Jurkat, Clone E6-1 (cell line): ENCODE measurements at regions not wholly inside any gene's neighbourhood (a gene's known extent, or its start where the extent isn't known, plus 50 kb on each side); places are given as distances from the start of the nearest gene placed in this dataset.
"Not testable (repeated sequence)": the region's sequence is repeated elsewhere in the genome, so short reads cannot be mapped to it uniquely, and the experiment has no call there.

Experiments
- DNase-seq: peaks from one replicate; pipeline ENCODE4 v3.0.0-alpha.2; 2011; ENCODE audit warnings: low read depth, low spot score
- H3K4me3 ChIP-seq: 2 replicates; pipeline ENCODE4 v1.5.1; 2011; ENCODE audit warnings: mild to moderate bottlenecking, low read length, control low read depth, moderate library complexity

DNA sequence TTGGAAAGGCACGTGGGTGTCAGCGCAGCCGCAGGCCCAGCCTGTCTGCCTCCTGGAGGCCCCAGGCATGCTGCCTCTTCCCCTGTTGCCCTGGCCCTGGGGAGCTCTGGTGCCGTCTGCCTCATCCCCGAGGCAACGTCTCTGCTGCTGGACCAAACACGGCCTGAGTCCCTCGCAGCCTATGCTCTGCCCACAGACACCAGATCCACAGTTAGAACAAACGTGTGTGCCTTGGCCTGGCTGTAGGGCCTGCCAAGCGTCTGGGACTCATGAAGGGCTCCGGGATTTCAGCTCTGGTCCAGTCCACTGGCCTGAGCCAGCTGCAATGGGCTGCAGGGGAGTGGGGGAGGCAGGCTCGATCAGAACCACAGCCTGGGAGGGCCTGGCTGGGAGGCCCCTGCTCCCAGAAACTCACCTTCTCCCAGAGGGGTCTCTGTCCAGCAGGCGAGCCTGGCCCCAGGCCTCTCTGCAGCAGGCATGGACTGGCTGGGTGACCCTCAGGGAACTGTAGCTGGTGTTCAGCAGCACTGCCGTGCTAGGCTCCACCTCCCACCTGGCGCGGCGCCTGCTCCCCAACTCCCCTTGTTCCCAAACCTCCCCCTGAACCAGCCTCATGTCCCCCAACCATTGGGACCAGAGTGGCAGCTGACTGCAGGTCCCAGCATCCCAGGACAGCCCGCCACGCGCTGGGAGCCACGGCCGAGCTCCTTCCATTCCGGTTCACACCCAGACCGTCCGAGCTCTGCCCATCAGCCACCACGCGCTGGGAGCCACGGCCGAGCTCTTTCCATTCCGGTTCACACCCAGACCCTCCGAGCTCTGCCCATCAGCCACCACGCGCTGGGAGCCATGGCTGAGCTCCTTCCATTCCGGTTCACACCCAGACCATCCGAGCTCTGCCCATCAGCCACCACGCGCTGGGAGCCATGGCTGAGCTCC lies 197.0 kb downstream of the DLL1 start:
- no peak for DNase-seq
- H3K4me3 ChIP-seq = no peak overlapping the region

DNA sequence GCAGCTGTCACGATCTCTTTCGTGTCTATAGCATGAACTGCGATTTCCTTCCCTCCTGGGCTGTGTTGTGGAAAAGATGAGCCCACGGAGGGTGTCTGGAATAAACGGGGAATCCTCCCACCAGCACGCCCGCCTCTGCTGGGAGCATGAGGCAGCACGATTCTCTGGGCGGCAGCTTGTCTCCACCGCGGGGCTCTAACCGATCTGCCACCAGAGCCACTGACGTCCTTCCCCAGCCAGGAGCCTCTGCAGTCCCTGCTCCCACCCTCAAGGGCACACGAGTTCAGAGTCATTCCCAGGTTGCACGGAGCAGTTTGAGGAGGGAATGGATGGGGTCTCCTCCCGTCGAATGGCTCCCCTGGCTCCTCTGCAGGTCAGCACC lies 197.6 kb downstream of the DLL1 start:
- no peak for DNase-seq

DNA sequence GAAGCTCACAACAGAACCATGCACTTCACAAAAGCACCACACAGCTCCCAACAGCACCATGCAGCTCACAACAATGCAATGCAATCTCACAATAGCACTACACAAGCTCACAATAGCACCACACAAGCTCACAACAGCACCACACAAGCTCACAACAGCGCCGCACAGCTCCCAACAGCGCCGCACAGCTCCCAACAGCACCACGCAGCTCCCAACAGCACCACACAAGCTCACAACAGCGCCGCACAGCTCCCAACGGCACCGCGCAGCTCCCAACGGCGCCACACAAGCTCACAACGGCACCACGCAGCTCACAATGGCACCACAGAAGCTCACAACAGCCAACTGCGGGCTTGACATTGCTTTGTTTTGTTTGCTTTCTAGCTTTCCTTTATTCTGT lies 198.1 kb downstream of the DLL1 start:
- no peak for DNase-seq

More for the DNA sequence above, 197.6 kb downstream of the DLL1 start:
- H3K4me3 ChIP-seq = no peak overlapping the region

DNA sequence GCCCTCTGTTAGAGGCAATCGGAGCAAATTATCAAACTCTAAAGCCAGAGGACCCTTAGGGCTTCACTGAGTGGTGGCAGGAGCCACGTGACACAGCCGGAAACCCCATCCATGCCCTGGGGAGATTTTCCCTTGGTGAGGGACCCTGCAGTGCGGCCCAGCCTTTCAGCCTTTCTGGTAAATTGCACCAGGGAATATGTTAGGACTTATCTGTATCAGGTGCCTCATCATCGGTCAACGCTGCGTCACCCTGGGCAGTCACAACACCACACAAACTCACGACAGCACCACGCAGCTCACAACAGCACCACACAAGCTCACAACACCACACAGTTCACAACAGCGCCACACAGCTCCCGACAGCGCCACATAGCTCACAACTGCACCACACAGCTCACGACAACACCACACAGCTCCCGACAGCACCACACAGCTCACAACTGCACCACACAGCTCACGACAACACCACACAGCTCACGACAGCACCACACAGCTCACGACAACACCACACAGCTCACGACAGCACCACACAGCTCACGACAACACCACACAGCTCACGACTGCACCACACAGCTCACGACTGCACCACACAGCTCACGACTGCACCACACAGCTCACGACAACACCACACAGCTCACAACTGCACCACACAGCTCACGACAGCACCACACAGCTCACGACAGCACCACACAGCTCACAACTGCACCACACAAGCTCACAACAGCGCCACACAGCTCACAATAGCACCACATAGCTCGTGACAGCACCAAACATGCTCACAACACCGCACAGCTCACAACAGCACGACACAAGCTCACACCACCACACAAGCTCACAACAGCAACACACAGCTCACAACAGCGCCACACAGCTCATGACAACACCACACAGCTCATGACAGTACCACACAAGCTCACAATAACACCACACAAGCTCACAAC lies 199.0 kb downstream of the DLL1 start:
- DNase-seq = no peak
- H3K4me3 ChIP-seq = no peak overlapping the region

More for the DNA sequence above, 198.1 kb downstream of the DLL1 start:
- H3K4me3 ChIP-seq = no peak overlapping the region

DNA sequence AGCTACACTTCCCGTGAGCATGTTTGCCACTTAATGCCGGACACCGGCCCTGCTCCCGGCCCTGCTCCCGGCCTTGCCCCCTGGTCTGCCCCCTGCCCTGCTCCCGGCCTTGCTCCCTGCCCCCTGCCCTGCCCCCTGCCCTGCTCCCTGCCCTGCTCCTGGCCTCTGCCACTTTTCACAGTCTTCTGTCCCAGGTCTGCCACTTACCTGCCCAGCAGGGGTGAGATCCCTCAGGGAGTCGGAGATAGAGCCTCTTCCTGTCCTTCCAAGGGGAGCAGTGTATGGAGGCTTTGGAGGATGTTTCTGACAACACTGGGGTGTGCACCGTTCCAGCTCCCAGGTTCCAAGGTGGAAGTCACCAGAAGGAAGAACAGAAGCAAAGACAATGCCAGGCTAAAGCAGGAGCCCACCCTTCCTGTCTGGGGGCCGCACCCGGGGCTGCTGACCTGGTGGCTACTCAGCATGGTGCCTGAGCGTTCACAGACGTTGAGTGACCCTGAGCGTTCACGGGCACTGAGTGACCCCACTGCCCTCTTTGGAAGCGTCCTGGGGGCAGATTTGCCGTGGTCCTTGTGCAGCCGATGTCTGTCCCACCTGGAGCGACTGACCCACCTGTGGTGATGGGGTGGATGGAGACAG lies 199.8 kb downstream of the DLL1 start:
- H3K4me3 ChIP-seq = no peak overlapping the region
- DNase-seq = no peak

DNA sequence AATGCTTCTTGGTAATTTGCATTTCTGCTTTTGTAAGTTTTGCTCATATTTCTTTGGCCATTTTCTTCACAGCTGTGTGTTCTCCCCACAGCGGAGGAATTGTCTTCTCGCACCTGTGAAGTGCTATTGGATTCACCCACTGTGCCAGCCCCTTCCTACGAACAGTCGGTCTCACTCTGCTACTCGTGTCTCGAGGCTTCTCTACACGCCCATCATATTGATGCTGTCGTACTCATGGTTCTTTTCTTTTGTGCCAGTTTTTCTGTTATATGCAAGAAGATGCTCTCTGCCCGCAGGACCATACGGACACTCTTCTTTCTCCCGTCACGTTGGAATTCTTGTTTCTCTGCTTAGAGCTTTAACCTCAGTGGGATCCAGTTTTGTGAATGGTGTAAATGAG lies 200.3 kb downstream of the DLL1 start:
- no peak for DNase-seq
- H3K4me3 ChIP-seq = no peak overlapping the region

DNA sequence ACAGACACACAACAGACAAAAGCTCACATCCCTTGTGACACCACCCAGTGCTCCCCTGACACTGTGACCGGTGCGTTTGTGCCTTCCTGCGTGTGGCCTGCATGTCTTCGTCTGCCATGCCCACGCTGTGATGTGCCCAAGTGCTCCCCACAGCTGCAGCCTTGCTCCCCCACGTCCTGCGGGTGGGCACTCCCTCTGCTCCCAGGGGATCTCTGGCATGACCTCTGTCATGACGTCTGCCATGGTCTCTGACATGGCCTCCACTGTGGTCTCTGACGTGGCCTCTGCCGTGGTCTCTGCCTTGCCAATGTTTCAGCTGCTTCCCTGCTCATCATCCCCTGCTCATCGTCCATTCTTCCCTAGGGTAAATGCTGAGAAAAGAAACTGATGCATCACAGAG lies 200.9 kb downstream of the DLL1 start:
- no peak overlapping the region for H3K4me3 ChIP-seq

DNA sequence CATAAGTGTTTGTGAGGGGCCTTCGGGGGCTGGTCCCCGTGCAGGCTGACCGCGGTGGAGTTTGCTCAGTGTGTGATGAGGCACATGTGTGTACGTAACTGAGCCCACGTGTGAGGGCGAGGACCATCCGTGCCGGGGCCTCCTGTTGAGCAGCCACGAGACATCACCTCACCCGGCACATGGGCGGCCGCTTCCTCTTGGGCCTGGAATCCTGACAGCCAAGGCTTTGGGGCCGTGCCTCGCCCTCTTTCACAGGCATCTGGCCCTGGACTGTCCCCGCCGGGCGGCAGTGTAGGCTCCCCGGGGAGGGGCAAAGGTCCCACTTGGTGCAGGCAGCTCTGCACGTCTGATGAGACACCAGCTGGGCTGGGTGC lies 202.3 kb downstream of the DLL1 start:
- no peak for DNase-seq
- H3K4me3 ChIP-seq = peak overlapping the region; percentile 51

More for the DNA sequence above, 200.9 kb downstream of the DLL1 start:
- DNase-seq = no peak

DNA sequence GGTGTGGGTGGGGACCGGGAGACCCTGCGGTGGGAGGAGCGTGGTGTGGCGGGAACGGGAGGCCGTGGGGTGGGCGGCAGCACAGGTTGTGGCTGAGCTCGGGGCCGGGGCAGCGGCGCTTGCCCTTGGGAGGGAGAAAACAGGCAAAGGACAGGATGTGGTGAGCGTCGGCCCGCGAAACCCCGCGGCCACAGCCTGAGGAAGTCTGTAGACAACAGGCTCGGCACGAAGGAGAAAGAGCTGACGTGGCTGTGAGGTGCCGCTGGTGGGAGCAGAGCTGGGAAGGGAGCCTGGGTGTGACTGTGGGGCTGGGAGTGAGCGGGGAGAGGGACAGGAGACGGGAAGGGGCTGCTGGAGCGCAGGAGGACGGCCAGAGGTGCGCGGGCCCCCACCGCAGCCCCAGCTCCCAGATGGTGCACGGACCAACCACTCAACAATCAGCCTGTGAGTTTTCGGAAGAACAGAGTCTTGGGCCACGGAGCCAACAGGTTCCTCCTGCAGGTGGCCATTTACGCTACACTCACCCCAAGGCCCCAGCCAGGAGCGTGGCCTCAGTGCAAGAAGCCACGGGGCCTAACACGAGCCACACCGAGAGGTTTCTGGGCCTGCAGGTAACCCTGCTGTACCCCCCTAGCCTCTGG lies 202.8 kb downstream of the DLL1 start:
- peak overlapping the region; percentile 51 for H3K4me3 ChIP-seq
- peak; percentile 34 for DNase-seq

DNA sequence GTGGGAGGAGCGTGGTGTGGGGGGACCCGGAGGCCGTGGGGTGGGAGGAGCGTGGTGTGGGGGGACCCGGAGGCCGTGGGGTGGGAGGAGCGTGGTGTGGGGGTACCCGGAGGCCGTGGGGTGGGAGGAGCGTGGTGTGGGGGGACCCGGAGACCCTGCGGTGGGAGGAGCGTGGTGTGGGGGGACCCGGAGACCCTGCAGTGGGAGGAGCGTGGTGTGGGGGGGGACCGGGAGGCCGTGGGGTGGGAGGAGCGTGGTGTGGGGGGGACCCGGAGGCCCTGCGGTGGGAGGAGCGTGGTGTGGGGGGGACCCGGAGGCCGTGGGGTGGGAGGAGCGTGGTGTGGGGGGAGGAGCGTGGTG lies 203.5 kb downstream of the DLL1 start:
- not testable (repeated sequence) for H3K4me3 ChIP-seq, DNase-seq

DNA sequence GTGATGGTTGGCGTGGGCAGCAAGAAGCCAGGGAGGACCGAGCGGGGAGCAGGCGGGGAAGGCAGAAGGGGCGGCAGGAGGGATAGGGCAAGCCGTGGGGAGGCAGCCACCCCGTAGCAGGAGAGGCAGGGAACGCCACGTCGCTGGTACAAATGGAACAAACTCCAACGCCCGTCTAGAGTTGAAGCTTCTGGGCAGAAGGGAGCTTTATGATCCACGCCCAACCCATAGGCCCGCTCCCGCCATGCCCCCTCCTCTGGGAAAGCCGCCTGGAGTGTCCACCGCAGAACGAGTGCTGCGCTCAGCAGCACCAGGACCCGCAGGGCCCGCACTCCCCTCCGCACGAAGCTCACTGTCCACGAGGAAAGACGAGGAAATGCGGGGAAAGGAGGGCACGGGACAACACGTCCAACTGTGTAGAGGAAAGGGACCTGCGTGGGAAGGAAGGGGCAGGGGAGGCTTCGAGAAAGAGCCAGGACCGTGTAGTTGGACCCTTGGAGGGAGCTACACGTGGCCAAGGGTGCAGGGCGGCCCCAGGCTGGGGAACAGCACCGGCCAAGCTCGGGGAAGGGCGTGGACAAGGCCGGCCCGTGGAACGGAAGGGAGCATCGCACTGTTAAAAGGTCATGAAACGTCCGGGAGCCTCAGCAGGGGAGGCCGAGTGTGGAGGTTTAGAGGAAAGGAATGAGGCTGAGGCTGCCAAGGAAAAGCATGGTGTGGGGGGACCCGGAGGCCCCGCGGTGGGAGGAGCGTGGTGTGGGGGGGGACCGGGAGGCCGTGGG lies 204.0 kb downstream of the DLL1 start:
- no peak overlapping the region for H3K4me3 ChIP-seq
- no peak for DNase-seq

DNA sequence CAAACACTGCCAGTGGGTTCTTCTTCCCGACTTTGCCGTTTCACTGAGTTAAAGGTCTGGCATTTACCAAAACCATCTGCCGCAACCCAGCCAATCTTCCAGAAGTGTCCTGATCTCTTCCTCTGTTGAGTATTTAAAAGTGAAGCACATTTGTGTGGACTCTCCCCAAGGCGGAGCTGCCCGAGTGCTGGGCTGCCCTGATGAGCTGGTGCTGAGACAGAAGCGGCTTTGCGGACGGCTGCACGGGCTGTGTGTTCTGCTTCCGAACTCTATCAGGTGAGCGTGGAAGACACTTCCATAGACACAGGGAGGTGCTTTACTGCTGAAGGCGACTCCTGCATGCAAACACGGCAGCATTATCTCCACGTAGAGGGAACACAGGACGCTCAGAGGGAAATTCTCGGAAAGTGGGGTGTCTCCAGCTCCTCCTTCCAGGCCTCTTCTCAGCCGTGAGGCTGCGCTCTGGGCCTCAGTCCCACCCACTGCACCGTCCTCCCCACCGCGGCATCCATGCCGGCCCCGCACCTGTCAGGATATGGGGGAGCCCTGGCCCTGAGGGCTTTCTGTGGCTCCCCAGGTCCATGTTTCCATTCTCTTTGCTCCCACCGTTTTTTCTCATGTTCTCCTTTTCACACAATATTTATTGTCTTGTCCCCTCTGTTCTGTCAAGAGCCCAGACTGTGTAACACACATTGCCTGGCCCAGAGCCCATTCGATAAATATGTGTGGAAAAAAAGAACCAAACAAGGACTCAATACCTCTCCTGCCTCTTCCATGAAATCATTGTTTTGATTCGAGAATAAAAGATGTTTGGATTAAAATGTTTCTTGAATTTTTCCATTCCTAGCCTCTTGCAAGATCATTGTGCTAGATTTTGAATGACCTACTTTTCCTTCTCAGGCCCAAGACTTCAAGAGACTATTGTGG lies 205.1 kb downstream of the DLL1 start:
- no peak for DNase-seq
- H3K4me3 ChIP-seq = no peak overlapping the region

DNA sequence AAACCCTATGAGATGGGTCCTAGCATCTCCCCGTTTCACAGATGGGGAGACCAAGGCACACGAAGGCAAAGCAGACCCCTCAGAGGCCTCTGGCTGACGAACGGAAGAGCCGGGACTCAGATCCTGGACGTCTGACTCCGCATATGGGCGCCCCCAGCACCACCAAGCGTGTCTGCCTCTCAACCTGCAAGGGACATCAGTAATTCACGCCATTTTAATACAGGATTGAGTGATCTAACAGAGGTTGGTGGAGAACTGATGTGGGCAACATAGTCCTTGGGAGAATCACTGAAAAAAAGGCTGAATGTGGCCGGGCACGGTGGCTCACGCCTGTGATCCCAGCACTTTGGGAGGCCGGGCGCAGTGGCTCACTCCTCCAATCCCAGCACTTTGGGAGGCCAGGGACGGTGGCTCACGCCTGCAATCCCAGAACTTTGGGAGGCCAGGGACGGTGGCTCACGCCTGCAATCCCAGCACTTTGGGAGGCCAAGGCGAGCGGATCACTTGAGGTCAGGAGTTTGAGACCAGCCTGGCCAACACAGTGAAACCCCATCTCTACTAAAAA lies 206.6 kb downstream of the DLL1 start:
- no peak for DNase-seq
- no peak overlapping the region for H3K4me3 ChIP-seq

DNA sequence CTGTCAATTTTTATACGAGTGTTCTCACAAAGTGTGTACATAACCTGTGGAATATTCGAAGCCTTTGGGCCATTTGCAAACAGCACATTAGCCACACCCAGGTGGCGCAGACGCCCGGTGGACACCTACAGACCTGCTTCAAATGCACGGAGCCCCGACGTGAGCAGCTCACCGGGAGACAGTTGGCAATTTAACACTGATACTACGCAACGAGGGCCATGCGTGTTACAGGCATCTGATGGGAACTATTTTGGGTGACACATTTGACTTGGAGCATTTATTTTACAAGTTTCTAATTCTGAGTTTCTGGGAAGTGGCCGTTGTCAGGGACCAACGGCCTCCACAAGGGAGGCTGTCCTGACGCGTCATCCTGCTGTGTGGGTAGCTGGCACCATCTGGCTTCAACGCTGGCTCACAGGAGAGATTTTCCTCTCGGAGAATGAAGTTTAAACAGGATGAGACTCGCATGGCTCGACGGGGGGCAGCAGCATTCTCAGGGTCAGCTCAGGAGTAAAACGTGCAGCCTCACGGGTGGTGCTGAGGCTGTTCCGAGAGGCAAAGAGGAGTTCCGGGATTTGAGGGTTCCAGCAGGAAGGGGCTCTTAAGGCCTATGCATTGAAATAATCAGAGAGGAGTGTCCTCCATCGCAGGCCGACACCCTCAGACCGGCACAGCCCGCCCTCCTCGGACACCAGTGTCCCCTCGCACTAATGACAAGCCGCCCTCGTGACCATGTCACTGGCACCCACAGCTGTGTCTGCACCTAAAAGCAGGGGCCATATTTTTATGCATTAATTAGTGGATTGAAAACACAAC lies 207.4 kb downstream of the DLL1 start:
- H3K4me3 ChIP-seq = no peak overlapping the region
- no peak for DNase-seq

DNA sequence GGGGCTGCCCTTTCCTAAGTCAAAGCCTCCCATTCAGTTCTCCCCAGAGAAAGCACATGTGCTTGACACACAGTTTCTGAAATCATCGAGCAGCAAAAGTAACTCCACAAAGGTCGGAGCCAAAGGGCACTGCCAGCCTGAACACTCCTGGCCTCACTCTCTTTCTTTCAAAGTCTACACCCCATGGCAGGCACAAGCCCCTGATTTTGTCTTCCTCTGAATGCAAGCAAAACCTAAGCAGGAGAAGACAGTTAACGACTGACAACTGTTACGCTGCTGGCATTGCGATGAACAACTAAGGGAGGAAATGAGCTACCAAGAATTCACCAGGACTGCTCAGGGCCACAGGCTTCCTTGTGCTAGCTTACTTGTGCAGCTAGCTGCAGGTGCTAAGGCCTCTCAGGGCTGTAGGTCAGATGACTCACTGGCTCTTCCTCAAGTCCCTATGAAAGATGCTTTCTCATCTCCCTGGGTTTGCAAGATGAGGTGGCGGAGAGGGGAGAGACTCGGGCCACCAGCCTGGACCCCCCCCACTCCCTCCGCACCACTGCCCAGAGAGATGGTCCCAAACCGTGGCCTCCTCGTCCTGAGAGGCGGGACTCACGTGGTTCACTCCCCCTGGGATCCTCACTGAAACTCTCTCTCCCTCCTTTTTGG lies 208.2 kb downstream of the DLL1 start:
- DNase-seq = no peak
- H3K4me3 ChIP-seq = no peak overlapping the region

DNA sequence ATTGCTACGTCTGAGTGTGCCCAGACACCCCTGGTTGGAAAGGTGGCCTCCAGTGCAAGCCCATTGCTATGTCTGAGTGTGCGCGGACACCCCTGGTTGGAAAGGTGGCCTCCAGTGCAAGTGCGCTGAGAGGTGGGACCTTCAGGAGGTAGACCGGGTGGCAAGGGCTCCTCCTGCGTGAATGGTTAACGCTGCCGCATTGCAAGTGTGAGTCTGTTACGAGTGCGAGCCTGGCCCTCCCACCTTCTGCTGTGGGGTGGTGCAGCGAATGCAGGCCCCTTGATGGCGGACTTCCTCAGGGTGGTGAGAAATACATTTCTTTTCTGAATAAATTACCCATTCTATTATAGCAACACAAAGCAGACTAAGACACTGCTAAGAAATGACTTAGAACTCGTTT lies 208.8 kb downstream of the DLL1 start:
- no peak for DNase-seq
- H3K4me3 ChIP-seq = no peak overlapping the region
